NB4 (cell line): ENCODE measurements at regions not wholly inside any gene's neighbourhood (a gene's known extent, or its start where the extent isn't known, plus 50 kb on each side); places are given as distances from the start of the nearest gene placed in this dataset.

ENCODE experiments used
- CTCF ChIP-seq: IDR thresholded peaks from one replicate; pipeline ENCODE4 v1.5.1; 2012; ENCODE audit warnings: low read depth, low read length
- MAX ChIP-seq: IDR thresholded peaks from 2 replicates; pipeline ENCODE4 v1.6.1; 2011; ENCODE audit warnings: low read depth, low read length
- POLR2A ChIP-seq: IDR thresholded peaks from 2 replicates; pipeline ENCODE4 v1.6.1; 2011; ENCODE audit warnings: mild to moderate bottlenecking; ENCODE audit not compliant: insufficient read length; ENCODE audit errors: extremely low read depth

GRCh38 chrX:120732879-120733278 lies 103.0 kb upstream of the C1GALT1C1 start:
- TF ChIP-seq POLR2A = no peak
- no peak for TF ChIP-seq CTCF
- no peak for TF ChIP-seq MAX
